ENCODE measurements at regions not wholly inside any gene's neighbourhood (a gene's known extent, or its start where the extent isn't known, plus 50 kb on each side); places are given as distances from the start of the nearest gene placed in this dataset.

GRCh38 chr6:167667204-167668018, 159.3 kb upstream of the AFDN start:
- no peak overlapping the region for H3K27ac ChIP-seq
- WGBS, 2 donors = 96% methylated on average over 23 of the region's 23 CpGs
- no peak for FAIRE-seq

DNA sequence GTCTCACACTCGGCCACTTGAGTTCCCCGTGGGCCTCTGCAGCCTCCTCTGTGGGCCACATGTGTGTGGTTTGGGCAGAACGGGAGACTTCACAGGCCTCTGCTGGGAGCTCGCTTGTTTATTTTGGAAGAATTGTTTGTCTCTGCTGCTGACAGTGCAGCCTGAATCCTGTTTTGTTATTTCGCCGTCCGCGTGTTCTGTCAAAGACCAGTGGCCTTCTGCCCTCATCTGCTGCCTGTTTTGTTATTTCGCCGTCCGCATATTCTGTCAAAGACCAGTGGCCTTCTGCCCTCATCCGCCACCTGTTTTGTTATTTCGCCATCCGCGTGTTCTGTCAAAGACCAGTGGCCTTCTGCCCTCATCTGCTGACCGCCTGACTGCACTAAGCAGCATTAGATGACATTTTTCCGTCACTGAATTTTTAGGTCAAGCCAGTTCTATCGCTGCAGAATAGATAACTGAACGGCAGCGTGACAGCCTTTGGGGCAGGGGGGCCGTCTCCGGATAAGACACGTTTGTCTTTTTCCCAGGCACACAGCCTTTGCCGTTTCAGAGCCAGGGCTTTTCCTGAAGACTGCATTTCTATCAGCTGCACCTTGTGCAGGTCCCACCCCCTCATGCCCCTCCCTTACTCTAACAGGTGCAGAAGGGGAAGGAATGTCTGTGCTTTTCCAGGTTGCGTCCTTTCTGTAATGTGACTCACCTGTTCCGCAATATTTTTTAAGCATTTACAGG, 158.5 kb upstream of the AFDN start:
- 43 to 46% methylated on average over 26 of the region's 26 CpGs for WGBS, 2 donors
- TF ChIP-seq, protein P1, sequence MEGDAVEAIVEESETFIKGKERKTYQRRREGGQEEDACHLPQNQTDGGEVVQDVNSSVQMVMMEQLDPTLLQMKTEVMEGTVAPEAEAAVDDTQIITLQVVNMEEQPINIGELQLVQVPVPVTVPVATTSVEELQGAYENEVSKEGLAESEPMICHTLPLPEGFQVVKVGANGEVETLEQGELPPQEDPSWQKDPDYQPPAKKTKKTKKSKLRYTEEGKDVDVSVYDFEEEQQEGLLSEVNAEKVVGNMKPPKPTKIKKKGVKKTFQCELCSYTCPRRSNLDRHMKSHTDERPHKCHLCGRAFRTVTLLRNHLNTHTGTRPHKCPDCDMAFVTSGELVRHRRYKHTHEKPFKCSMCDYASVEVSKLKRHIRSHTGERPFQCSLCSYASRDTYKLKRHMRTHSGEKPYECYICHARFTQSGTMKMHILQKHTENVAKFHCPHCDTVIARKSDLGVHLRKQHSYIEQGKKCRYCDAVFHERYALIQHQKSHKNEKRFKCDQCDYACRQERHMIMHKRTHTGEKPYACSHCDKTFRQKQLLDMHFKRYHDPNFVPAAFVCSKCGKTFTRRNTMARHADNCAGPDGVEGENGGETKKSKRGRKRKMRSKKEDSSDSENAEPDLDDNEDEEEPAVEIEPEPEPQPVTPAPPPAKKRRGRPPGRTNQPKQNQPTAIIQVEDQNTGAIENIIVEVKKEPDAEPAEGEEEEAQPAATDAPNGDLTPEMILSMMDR (IDR thresholded peaks at IDR 0.05) = no peak
- FAIRE-seq = no peak
- H3K27me3 ChIP-seq = no peaks in the 10 kb centered on the region
- intact Hi-C loops (cut with DNase I) = no loop called here
- no peak overlapping the region for H3K27ac ChIP-seq
- no peaks in the 10 kb centered on the region for H3K36me3 ChIP-seq
- no peak overlapping the region for H3K4me3 ChIP-seq
- peak in 3 of 6 donors; percentile 50 to 78 (median 69) for DNase-seq
- H3K4me1 ChIP-seq = peaks cover 0 to 3% (median 0%) of the 10 kb centered on the region in 3 donors
- H3K9me3 ChIP-seq = no peaks in the 10 kb centered on the region
- ATAC-seq = peak; percentile 87 to 94 (median 88)

More at GRCh38 chr6:167667204-167668018, 159.3 kb upstream of the AFDN start:
- no peak overlapping the region for H3K4me3 ChIP-seq
- intact Hi-C loops (cut with DNase I) = no loop called here
- H3K4me1 ChIP-seq = peaks cover 0 to 3% (median 0%) of the 10 kb centered on the region in 3 donors
- no peaks in the 10 kb centered on the region for H3K36me3 ChIP-seq
- ATAC-seq (no peak), DNase-seq (no peak)
- TF ChIP-seq, protein P1 (IDR thresholded peaks at IDR 0.05) = no peak
- no peaks in the 10 kb centered on the region for H3K9me3 ChIP-seq
- no peaks in the 10 kb centered on the region for H3K27me3 ChIP-seq

DNA sequence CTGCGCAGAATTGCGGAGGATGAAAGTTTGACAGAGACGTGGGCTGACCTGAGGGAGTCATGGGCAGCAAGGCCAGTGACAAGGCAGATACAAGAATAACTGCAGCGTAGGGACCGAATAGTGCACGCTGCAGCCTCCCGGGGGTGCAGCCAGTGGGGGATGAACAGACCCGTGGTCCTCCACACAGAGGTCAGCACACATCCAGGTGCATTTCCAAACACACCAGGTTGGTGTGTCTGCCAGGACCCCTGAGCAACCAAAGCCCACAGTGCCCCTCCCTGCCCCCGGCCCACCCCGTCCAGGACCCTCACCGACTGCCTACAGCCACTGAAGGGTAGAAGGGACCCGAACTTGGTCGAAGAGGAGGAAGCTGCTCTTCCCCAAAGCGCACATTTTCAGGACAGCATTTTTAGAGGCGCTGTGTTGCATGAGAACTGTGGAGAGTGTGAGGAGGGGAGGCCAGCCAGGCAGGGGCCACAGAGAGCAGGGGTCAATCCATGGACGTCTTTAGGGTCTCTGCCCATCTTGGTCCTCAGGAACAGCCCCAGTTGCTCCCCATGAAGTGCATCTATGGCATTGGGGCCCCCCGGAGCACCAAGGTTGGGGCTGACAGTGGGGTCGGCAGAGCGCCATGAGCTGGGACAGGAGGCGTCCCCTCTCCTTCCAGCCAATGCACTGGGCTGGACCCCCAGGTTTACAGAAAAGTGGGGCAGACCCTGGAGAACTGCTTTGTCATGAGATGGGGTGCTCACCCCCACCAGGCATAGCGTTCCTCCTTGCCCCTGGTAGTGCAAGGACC, 157.8 kb upstream of the AFDN start:
- WGBS, 2 donors = 71 to 73% methylated on average over 21 of the region's 21 CpGs
- FAIRE-seq = no peak
- TF ChIP-seq, protein P1 (IDR thresholded peaks at IDR 0.05) = no peak

DNA sequence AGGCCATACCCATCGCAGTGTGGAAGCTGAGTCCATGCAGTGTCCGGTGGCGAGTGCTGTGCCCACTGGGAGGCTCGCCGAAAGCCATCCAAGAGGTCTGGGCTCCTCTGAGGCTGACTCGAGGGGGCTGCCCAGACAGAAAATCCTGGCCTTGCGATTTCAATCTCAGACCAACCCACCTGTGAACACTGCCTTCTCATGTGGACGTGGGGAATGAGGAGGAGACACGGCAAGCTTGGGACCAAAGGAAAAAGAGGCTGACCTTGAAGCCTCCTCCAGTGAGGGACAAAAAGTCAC, 157.2 kb upstream of the AFDN start:
- FAIRE-seq = no peak
- intact Hi-C loops (cut with DNase I) = no loop called here
- TF ChIP-seq, protein P1 (IDR thresholded peaks at IDR 0.05) = no peak
- ATAC-seq = no peak
- Histone ChIP-seq H3K9me3 (no peaks in the 10 kb centered on the region), H3K27me3 (no peaks in the 10 kb centered on the region), H3K4me1 (peaks cover 0 to 3% (median 0%) of the 10 kb centered on the region in 3 donors), H3K27ac (no peak overlapping the region), H3K4me3 (no peak overlapping the region), H3K36me3 (no peaks in the 10 kb centered on the region)
- WGBS, 2 donors = 87 to 92% methylated on average over 9 of the region's 9 CpGs
- DNase-seq = no peak

More for the DNA sequence above, 157.8 kb upstream of the AFDN start:
- Histone ChIP-seq H3K4me3 (no peak overlapping the region), H3K36me3 (no peaks in the 10 kb centered on the region), H3K9me3 (no peaks in the 10 kb centered on the region), H3K27ac (no peak overlapping the region), H3K4me1 (peaks cover 0 to 3% (median 0%) of the 10 kb centered on the region in 3 donors), H3K27me3 (no peaks in the 10 kb centered on the region)
- DNase-seq (no peak), ATAC-seq (no peak)
- intact Hi-C loops (cut with DNase I) = no loop called here
